ENCODE measurements at regions not wholly inside any gene's neighbourhood (a gene's known extent, or its start where the extent isn't known, plus 50 kb on each side); places are given as distances from the start of the nearest gene placed in this dataset.

DNA sequence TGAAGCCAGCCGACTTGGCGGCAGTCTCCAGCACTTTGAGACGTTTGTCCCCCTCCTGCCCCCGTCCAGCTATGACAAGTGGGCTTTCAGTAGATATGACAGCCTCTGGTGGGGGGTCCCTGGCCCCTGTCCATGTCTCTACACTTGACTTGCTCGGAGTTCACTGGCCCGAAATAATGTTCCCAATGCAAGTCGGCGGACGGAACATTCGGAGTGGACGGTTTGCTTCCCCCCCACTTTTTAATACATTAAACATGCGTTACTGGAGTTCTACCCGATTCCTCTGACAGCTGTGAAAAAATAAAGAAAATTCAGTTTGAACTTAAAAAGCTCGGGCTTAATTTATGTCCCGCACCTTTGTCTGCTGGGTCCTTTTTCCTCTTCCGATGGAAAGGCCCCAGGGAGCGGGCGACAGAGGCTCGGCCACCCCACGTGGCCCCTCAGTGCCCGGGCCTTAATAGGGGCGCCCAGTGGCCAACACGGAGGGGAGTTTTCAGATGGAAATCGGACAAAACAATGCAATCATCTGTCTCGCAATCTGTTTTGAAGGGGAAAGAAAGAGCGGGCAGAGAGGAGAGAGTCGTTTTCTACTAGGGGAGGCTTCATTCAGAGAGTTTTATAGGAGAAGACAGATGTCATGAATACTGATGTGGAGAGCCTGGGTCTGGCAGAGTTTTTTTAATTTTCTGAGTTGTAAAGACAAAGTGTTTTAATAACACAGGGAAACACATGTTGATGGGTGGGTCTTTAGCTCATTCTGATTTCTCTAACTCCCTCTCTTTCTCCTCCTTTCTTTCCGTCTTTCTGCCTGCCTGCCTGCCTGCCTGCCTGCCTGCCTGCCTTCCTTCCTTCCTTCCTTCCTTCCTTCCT is 50.2 kb downstream of the SMIM38 start:
- Mint-ChIP-seq H3K4me1 (no peaks in the 10 kb centered on the region; the same call in 1 of the 3 replicates), H3K4me3 (no peak overlapping the region), H3K36me3 (ENCODE audit: low read depth) (no peaks in the 10 kb centered on the region), H3K27ac (no peak overlapping the region), H3K27me3 (ENCODE audit: insufficient read depth, low read depth, poor library complexity) (peaks cover 5% of the 10 kb centered on the region), H3K9me3 (peaks cover 3% of the 10 kb centered on the region; the same call in 1 of the 3 replicates)
- no peak for DNase-seq (ENCODE audit: low spot score)
- Histone ChIP-seq H3K9me2 (ENCODE audit: insufficient read depth) (no peaks in the 10 kb centered on the region), H3K4me2 (no peak overlapping the region), H3K4me1 (ENCODE audit: insufficient read depth) (no peaks in the 10 kb centered on the region), H3K27ac (ENCODE audit: low read depth) (no peak overlapping the region), H3K4me3 (no peak overlapping the region), H4K20me1 (replicated peaks; ENCODE audit: insufficient read depth) (no peaks in the 10 kb centered on the region), H3F3A (replicated peaks; ENCODE audit: low read depth) (no peaks in the 10 kb centered on the region), H2AFZ (no peak overlapping the region), H3K79me2 (replicated peaks; ENCODE audit: insufficient read depth) (no peaks in the 10 kb centered on the region), H3K36me3 (ENCODE audit: insufficient read depth) (no peaks in the 10 kb centered on the region), H3K27me3 (ENCODE audit: insufficient read depth) (no peaks in the 10 kb centered on the region)
- TF ChIP-seq EZH2 (IDR thresholded peaks at IDR 0.05; ENCODE audit: low read depth, unreplicated experiment), result no peak
- TF ChIP-seq, protein P1, sequence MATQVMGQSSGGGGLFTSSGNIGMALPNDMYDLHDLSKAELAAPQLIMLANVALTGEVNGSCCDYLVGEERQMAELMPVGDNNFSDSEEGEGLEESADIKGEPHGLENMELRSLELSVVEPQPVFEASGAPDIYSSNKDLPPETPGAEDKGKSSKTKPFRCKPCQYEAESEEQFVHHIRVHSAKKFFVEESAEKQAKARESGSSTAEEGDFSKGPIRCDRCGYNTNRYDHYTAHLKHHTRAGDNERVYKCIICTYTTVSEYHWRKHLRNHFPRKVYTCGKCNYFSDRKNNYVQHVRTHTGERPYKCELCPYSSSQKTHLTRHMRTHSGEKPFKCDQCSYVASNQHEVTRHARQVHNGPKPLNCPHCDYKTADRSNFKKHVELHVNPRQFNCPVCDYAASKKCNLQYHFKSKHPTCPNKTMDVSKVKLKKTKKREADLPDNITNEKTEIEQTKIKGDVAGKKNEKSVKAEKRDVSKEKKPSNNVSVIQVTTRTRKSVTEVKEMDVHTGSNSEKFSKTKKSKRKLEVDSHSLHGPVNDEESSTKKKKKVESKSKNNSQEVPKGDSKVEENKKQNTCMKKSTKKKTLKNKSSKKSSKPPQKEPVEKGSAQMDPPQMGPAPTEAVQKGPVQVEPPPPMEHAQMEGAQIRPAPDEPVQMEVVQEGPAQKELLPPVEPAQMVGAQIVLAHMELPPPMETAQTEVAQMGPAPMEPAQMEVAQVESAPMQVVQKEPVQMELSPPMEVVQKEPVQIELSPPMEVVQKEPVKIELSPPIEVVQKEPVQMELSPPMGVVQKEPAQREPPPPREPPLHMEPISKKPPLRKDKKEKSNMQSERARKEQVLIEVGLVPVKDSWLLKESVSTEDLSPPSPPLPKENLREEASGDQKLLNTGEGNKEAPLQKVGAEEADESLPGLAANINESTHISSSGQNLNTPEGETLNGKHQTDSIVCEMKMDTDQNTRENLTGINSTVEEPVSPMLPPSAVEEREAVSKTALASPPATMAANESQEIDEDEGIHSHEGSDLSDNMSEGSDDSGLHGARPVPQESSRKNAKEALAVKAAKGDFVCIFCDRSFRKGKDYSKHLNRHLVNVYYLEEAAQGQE (IDR thresholded peaks at IDR 0.05; ENCODE audit: unreplicated experiment), result no peak
- no peak for TF ChIP-seq EZH2phosphoT487 (IDR thresholded peaks at IDR 0.05; ENCODE audit: unreplicated experiment)
- no peak for TF ChIP-seq JUNB (IDR thresholded peaks at IDR 0.05; ENCODE audit: unreplicated experiment)
- TF ChIP-seq, protein P2, sequence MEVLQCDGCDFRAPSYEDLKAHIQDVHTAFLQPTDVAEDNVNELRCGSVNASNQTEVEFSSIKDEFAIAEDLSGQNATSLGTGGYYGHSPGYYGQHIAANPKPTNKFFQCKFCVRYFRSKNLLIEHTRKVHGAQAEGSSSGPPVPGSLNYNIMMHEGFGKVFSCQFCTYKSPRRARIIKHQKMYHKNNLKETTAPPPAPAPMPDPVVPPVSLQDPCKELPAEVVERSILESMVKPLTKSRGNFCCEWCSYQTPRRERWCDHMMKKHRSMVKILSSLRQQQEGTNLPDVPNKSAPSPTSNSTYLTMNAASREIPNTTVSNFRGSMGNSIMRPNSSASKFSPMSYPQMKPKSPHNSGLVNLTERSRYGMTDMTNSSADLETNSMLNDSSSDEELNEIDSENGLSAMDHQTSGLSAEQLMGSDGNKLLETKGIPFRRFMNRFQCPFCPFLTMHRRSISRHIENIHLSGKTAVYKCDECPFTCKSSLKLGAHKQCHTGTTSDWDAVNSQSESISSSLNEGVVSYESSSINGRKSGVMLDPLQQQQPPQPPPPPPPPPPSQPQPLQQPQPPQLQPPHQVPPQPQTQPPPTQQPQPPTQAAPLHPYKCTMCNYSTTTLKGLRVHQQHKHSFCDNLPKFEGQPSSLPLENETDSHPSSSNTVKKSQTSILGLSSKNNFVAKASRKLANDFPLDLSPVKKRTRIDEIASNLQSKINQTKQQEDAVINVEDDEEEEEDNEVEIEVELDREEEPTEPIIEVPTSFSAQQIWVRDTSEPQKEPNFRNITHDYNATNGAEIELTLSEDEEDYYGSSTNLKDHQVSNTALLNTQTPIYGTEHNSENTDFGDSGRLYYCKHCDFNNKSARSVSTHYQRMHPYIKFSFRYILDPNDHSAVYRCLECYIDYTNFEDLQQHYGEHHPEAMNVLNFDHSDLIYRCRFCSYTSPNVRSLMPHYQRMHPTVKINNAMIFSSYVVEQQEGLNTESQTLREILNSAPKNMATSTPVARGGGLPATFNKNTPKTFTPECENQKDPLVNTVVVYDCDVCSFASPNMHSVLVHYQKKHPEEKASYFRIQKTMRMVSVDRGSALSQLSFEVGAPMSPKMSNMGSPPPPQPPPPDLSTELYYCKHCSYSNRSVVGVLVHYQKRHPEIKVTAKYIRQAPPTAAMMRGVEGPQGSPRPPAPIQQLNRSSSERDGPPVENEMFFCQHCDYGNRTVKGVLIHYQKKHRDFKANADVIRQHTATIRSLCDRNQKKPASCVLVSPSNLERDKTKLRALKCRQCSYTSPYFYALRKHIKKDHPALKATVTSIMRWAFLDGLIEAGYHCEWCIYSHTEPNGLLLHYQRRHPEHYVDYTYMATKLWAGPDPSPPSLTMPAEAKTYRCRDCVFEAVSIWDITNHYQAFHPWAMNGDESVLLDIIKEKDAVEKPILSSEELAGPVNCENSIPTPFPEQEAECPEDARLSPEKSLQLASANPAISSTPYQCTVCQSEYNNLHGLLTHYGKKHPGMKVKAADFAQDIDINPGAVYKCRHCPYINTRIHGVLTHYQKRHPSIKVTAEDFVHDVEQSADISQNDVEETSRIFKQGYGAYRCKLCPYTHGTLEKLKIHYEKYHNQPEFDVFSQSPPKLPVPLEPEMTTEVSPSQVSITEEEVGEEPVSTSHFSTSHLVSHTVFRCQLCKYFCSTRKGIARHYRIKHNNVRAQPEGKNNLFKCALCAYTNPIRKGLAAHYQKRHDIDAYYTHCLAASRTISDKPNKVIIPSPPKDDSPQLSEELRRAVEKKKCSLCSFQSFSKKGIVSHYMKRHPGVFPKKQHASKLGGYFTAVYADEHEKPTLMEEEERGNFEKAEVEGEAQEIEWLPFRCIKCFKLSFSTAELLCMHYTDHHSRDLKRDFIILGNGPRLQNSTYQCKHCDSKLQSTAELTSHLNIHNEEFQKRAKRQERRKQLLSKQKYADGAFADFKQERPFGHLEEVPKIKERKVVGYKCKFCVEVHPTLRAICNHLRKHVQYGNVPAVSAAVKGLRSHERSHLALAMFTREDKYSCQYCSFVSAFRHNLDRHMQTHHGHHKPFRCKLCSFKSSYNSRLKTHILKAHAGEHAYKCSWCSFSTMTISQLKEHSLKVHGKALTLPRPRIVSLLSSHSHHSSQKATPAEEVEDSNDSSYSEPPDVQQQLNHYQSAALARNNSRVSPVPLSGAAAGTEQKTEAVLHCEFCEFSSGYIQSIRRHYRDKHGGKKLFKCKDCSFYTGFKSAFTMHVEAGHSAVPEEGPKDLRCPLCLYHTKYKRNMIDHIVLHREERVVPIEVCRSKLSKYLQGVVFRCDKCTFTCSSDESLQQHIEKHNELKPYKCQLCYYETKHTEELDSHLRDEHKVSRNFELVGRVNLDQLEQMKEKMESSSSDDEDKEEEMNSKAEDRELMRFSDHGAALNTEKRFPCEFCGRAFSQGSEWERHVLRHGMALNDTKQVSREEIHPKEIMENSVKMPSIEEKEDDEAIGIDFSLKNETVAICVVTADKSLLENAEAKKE (CRISPR knock-in tag; IDR thresholded peaks at IDR 0.05), result no peak
- no peak for TF ChIP-seq NANOG (IDR thresholded peaks at IDR 0.05; ENCODE audit: borderline replicate concordance)
- TF ChIP-seq, protein P3, sequence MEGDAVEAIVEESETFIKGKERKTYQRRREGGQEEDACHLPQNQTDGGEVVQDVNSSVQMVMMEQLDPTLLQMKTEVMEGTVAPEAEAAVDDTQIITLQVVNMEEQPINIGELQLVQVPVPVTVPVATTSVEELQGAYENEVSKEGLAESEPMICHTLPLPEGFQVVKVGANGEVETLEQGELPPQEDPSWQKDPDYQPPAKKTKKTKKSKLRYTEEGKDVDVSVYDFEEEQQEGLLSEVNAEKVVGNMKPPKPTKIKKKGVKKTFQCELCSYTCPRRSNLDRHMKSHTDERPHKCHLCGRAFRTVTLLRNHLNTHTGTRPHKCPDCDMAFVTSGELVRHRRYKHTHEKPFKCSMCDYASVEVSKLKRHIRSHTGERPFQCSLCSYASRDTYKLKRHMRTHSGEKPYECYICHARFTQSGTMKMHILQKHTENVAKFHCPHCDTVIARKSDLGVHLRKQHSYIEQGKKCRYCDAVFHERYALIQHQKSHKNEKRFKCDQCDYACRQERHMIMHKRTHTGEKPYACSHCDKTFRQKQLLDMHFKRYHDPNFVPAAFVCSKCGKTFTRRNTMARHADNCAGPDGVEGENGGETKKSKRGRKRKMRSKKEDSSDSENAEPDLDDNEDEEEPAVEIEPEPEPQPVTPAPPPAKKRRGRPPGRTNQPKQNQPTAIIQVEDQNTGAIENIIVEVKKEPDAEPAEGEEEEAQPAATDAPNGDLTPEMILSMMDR (conservative IDR thresholded peaks at IDR 0.05; ENCODE audit: low read depth in 2 of 2), result no peak
- no peak for TF ChIP-seq CREB1 (CRISPR knock-in tag; IDR thresholded peaks at IDR 0.05; ENCODE audit: low read depth)
- TF ChIP-seq POLR2AphosphoS5 (IDR thresholded peaks at IDR 0.05; ENCODE audit: low read depth), result no peak
- no peak for TF ChIP-seq STAT1 (IDR thresholded peaks at IDR 0.05; ENCODE audit: unreplicated experiment)
- TF ChIP-seq ZNF114 (CRISPR knock-in tag; IDR thresholded peaks at IDR 0.05), result no peak
- TF ChIP-seq, protein P4, sequence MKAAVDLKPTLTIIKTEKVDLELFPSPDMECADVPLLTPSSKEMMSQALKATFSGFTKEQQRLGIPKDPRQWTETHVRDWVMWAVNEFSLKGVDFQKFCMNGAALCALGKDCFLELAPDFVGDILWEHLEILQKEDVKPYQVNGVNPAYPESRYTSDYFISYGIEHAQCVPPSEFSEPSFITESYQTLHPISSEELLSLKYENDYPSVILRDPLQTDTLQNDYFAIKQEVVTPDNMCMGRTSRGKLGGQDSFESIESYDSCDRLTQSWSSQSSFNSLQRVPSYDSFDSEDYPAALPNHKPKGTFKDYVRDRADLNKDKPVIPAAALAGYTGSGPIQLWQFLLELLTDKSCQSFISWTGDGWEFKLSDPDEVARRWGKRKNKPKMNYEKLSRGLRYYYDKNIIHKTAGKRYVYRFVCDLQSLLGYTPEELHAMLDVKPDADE (IDR thresholded peaks at IDR 0.05), result no peak
- no peak for TF ChIP-seq ZNF331 (CRISPR knock-in tag; IDR thresholded peaks at IDR 0.05; ENCODE audit: low read depth)
- no peak for ATAC-seq

Data from GM23338 (cell line).